H9 (cell line): ENCODE measurements at regions not wholly inside any gene's neighbourhood (a gene's known extent, or its start where the extent isn't known, plus 50 kb on each side); places are given as distances from the start of the nearest gene placed in this dataset.

Experiments
- DNase-seq: peaks from one replicate; pipeline ENCODE4 v3.0.0-alpha.2; 2017
- H2AFZ ChIP-seq: one replicate; pipeline ENCODE4 v1.6.1; 2013; ENCODE audit warnings: mild to moderate bottlenecking, low read length, control low read depth, moderate library complexity
- H2AK5ac ChIP-seq: 2 replicates; pipeline ENCODE4 v1.6.1; 2013; ENCODE audit warnings: low read length, control low read depth, mixed read lengths; ENCODE audit not compliant: insufficient read length
- H2BK120ac ChIP-seq: one replicate; pipeline ENCODE4 v1.6.1; 2013; ENCODE audit warnings: low read depth, mild to moderate bottlenecking, low read length, control low read depth, inconsistent platforms; ENCODE audit not compliant: poor library complexity, severe bottlenecking
- H2BK12ac ChIP-seq: 2 replicates; pipeline ENCODE4 v1.6.1; 2013; ENCODE audit warnings: low read length, control low read depth, mixed read lengths, low read depth; ENCODE audit not compliant: insufficient read length
- H2BK15ac ChIP-seq: 2 replicates; pipeline ENCODE4 v1.6.1; 2013; ENCODE audit warnings: low read depth, low read length, control low read depth
- H2BK20ac ChIP-seq: one replicate; pipeline ENCODE4 v1.6.1; 2013; ENCODE audit warnings: low read depth, mild to moderate bottlenecking, low read length, control low read depth, inconsistent platforms; ENCODE audit not compliant: poor library complexity, severe bottlenecking
- H2BK5ac ChIP-seq: 2 replicates; pipeline ENCODE4 v1.6.1; 2013; ENCODE audit warnings: low read length, control low read depth, mixed read lengths; ENCODE audit not compliant: insufficient read length
- H3K14ac ChIP-seq: 2 replicates; pipeline ENCODE4 v1.6.1; 2013; ENCODE audit warnings: low read length, control low read depth; ENCODE audit not compliant: insufficient read depth
- H3K18ac ChIP-seq: 2 replicates; pipeline ENCODE4 v1.6.1; 2013; ENCODE audit warnings: low read depth, mild to moderate bottlenecking, mixed read lengths, low read length, control low read depth; ENCODE audit not compliant: insufficient read length
- H3K23ac ChIP-seq: 2 replicates; pipeline ENCODE4 v1.6.1; 2013; ENCODE audit warnings: low read length, control low read depth, mixed read lengths, low read depth; ENCODE audit not compliant: insufficient read length
- H3K23me2 ChIP-seq: 2 replicates; pipeline ENCODE4 v1.6.1; 2013; ENCODE audit warnings: low read depth, mild to moderate bottlenecking, mixed read lengths, low read length, control low read depth; ENCODE audit not compliant: insufficient read length, poor library complexity, severe bottlenecking
- H3K27ac ChIP-seq: 2 replicates; pipeline ENCODE4 v1.5.1; 2013; ENCODE audit warnings: low read length, control low read depth, mixed read lengths, low read depth; ENCODE audit not compliant: insufficient read length
- H3K27me3 ChIP-seq: 2 replicates; pipeline ENCODE4 v1.6.1; 2013; ENCODE audit warnings: low read length, control low read depth, inconsistent platforms; ENCODE audit not compliant: insufficient read depth
- H3K4ac ChIP-seq: 2 replicates; pipeline ENCODE4 v1.6.1; 2013; ENCODE audit warnings: low read depth, mild to moderate bottlenecking, control low read depth, inconsistent platforms, low read length, moderate library complexity
- H3K4me1 ChIP-seq: 2 replicates; pipeline ENCODE4 v1.6.1; 2013; ENCODE audit warnings: low read length, control low read depth, inconsistent platforms; ENCODE audit not compliant: insufficient read depth
- H3K4me2 ChIP-seq: 2 replicates; pipeline ENCODE4 v1.6.1; 2013; ENCODE audit warnings: low read length, control low read depth, mixed read lengths; ENCODE audit not compliant: insufficient read length, insufficient read depth
- H3K56ac ChIP-seq: 2 replicates; pipeline ENCODE4 v1.6.1; 2013; ENCODE audit warnings: low read depth, mild to moderate bottlenecking, mixed read lengths, low read length, control low read depth; ENCODE audit not compliant: insufficient read length
- H3K79me1 ChIP-seq: 2 replicates; pipeline ENCODE4 v1.6.1; 2013; ENCODE audit warnings: low read depth, mild to moderate bottlenecking, moderate library complexity, low read length, control low read depth, inconsistent platforms; ENCODE audit not compliant: insufficient read depth, poor library complexity, severe bottlenecking
- H3K79me2 ChIP-seq: 2 replicates; pipeline ENCODE4 v1.6.1; 2013; ENCODE audit warnings: low read length, control low read depth, inconsistent platforms; ENCODE audit not compliant: insufficient read depth
- H3K9ac ChIP-seq: 2 replicates; pipeline ENCODE4 v1.6.1; 2013; ENCODE audit warnings: low read length, control low read depth, mixed read lengths; ENCODE audit not compliant: insufficient read length; ENCODE audit errors: extremely low read depth
- H3K9me3 ChIP-seq: one replicate; pipeline ENCODE4 v1.6.1; 2013; ENCODE audit warnings: low read depth, low read length, inconsistent platforms; ENCODE audit not compliant: control insufficient read depth
- H3T11ph ChIP-seq: one replicate; pipeline ENCODE4 v1.6.1; 2013; ENCODE audit warnings: mild to moderate bottlenecking, low read length, control low read depth, inconsistent platforms
- H4K20me1 ChIP-seq: one replicate; pipeline ENCODE4 v1.6.1; 2013; ENCODE audit not compliant: control insufficient read depth, insufficient read length, insufficient read depth
- H4K5ac ChIP-seq: 2 replicates; pipeline ENCODE4 v1.6.1; 2013; ENCODE audit warnings: low read depth, mild to moderate bottlenecking, mixed read lengths, low read length, control low read depth; ENCODE audit not compliant: insufficient read length
- H4K8ac ChIP-seq: replicated peaks from 2 replicates; pipeline ENCODE4 v1.6.1; 2013; ENCODE audit warnings: low read length, control low read depth, mixed read lengths, low read depth; ENCODE audit not compliant: insufficient read length
- H4K91ac ChIP-seq: 2 replicates; pipeline ENCODE4 v1.6.1; 2013; ENCODE audit warnings: low read depth, mild to moderate bottlenecking, moderate library complexity, mixed read lengths, low read length, control low read depth; ENCODE audit not compliant: insufficient read length
- H3K27ac Mint-ChIP-seq, 3 experiments: 2 replicates in 2 of 3; 3 replicates in 1 of 3; pipeline ENCODE4 v1.8.0; 2020 to 2021; ENCODE audit warnings: mixed read lengths in 3 of 3, mild to moderate bottlenecking in 1 of 3, moderate library complexity in 1 of 3
- H3K27me3 Mint-ChIP-seq: 2 replicates; pipeline ENCODE4 v1.8.0; 2021; ENCODE audit warnings: low read depth, mild to moderate bottlenecking, moderate library complexity, mixed read lengths
- H3K36me3 Mint-ChIP-seq, 3 experiments: 2 replicates in 2 of 3; 3 replicates in 1 of 3; pipeline ENCODE4 v1.8.0; 2020 to 2021; ENCODE audit warnings: low read depth in 3 of 3, mixed read lengths in 3 of 3; ENCODE audit not compliant: insufficient read depth in 1 of 3
- H3K4me1 Mint-ChIP-seq, 2 experiments: 2 replicates each; pipeline ENCODE4 v1.8.0; 2020; ENCODE audit warnings: mixed read lengths in 2 of 2
- H3K4me3 Mint-ChIP-seq, 2 experiments: 2 replicates in 1 of 2; 3 replicates in 1 of 2; pipeline ENCODE4 v1.8.0; 2020 to 2021; ENCODE audit warnings: mild to moderate bottlenecking in 2 of 2, mixed read lengths in 2 of 2, moderate library complexity in 1 of 2
- H3K9me3 Mint-ChIP-seq, 2 experiments: 2 replicates in 1 of 2; 3 replicates in 1 of 2; pipeline ENCODE4 v1.8.0; 2020; ENCODE audit warnings: mild to moderate bottlenecking in 2 of 2, mixed read lengths in 2 of 2, moderate library complexity in 1 of 2
- WGBS: extraction: QIAGEN DNeasy Blood & Tissue Kit; methylation state at CpG from one replicate; pipeline ENCODE4 v1.1.7; 2013; ENCODE audit warnings: missing lambda C conversion rate, low lambda C conversion rate, mixed read lengths; ENCODE audit not compliant: insufficient read length; ENCODE audit errors: extremely low coverage; 5-methylcytosine and 5-hydroxymethylcytosine counted together
- TF ChIP-seq, protein P1 (sequence below): fragments of 200-600 bp; sonication (generic); conservative IDR thresholded peaks from 3 replicates; pipeline ENCODE4 v1.8.0; 2021; ENCODE audit warnings: antibody characterized with exemption, mild to moderate bottlenecking

- Mint-ChIP-seq H3K9me3 (peaks cover 0 to 7% of the 10 kb centered on the region in 2 experiments; a peak in 1 of 5 replicates), H3K36me3 (no peaks in the 10 kb centered on the region; a peak in 1 of 7 replicates), H3K27me3 (peaks cover 2% of the 10 kb centered on the region), H3K4me1 (no peaks in the 10 kb centered on the region), H3K27ac (no peak overlapping the region), H3K4me3 (no peak overlapping the region)
- Histone ChIP-seq H3K27me3 (no peaks in the 10 kb centered on the region), H3K79me1 (no peaks in the 10 kb centered on the region), H3K9me3 (no peaks in the 10 kb centered on the region), H3K14ac (no peak overlapping the region), H3K4ac (no peak overlapping the region), H3T11ph (no peak overlapping the region), H3K79me2 (no peaks in the 10 kb centered on the region), H3K4me2 (no peak overlapping the region), H2BK5ac (no peak overlapping the region), H3K9ac (no peak overlapping the region), H2AFZ (no peak overlapping the region), H2BK15ac (no peak overlapping the region), H4K5ac (no peak overlapping the region), H2BK120ac (no peak overlapping the region), H3K23ac (no peak overlapping the region), H2BK12ac (no peak overlapping the region), H3K18ac (no peak overlapping the region), H3K27ac (no peak overlapping the region), H2AK5ac (no peak overlapping the region), H3K4me1 (no peaks in the 10 kb centered on the region), H3K23me2 (no peaks in the 10 kb centered on the region), H4K20me1 (no peaks in the 10 kb centered on the region), H2BK20ac (no peak overlapping the region), H3K56ac (no peak overlapping the region), H4K91ac (no peak overlapping the region), H4K8ac (no peak overlapping the region)
- TF ChIP-seq, protein P1, sequence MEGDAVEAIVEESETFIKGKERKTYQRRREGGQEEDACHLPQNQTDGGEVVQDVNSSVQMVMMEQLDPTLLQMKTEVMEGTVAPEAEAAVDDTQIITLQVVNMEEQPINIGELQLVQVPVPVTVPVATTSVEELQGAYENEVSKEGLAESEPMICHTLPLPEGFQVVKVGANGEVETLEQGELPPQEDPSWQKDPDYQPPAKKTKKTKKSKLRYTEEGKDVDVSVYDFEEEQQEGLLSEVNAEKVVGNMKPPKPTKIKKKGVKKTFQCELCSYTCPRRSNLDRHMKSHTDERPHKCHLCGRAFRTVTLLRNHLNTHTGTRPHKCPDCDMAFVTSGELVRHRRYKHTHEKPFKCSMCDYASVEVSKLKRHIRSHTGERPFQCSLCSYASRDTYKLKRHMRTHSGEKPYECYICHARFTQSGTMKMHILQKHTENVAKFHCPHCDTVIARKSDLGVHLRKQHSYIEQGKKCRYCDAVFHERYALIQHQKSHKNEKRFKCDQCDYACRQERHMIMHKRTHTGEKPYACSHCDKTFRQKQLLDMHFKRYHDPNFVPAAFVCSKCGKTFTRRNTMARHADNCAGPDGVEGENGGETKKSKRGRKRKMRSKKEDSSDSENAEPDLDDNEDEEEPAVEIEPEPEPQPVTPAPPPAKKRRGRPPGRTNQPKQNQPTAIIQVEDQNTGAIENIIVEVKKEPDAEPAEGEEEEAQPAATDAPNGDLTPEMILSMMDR: no peak
- WGBS: no CpG with 5 or more reads among the region's 4 CpGs
- no peak for DNase-seq
These were observed 329.2 kb downstream of the TNS1 start for GRCh38 chr2:217673627-217674026.
